GM19438 (cell line): ENCODE measurements at regions not wholly inside any gene's neighbourhood (a gene's known extent, or its start where the extent isn't known, plus 50 kb on each side); places are given as distances from the start of the nearest gene placed in this dataset.
A peak's percentile ranks its signal among the peaks of the same experiment; 100 is the strongest.

Experiments
- ATAC-seq: cut with Tn5 transposase; IDR thresholded peaks from one replicate; pipeline ENCODE4 v1.9.1; 2021; ENCODE audit warnings: low read depth; ENCODE audit not compliant: unreplicated experiment

DNA sequence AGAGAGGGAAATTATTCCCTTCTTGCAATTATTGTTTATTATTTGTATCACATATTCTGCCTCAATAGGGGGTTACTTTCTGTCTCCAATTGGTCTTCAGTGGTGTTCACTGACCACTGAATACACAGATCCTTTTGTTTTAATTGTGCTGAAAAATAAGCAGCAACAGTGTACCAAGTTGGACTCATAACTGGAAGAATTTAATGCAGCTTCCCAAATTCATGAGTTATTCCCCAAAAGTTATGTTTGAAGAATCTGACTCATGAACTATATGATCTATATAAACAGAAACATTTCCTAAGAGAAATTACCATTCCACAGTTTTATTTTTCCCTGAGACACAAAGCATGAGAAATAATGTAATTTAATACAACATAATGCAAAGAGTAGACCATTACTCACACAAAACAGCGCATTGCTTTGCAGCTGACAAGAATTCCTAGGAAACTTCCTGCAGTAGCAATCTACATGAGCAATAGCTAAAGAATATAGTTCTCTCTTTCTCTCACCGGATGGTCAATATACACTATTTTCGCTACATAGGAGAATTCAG lies 479.2 kb downstream of the HTR7 start:
- ATAC-seq: no peak

DNA sequence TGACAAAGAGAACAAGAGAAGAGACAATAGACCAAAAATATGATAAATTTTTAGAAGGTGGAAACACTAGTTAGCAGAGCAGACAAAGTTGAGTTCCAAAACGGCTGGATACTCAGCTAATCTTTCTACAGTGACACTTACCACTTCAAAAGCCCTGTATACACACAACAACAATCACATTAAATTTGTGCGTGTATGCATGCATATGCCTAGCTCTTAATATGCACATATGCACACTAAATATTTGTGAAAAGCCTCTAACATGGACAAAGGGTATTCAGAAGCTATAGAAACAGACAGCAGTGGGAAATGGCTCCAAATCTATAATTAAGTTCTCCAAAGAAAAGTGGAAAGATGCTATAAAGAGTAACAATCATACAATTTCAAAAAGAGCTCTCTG lies 476.4 kb downstream of the HTR7 start:
- ATAC-seq: no peak

- ATAC-seq: no peak
Observed at GRCh38 chr10:90389876-90390275, 468.0 kb downstream of the HTR7 start.

DNA sequence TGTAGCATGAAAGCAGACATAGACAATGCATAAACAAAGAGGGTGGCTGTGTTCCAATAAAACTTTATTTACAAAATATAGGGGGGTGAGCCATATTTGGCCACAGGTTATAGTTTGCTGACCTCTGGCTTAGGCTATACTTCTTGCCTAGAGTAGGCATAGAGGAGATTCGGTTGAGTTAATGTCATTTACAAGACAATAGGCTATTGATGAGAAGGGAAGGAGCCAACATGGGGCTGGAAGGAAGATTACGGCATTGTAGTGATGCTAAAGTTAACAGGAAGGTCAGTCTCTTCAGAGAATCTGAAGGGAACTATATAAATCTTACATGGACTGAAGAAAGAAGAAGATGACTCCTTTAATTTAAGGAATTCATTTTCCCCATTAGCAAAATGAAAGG lies 463.5 kb downstream of the HTR7 start:
- no peak for ATAC-seq

DNA sequence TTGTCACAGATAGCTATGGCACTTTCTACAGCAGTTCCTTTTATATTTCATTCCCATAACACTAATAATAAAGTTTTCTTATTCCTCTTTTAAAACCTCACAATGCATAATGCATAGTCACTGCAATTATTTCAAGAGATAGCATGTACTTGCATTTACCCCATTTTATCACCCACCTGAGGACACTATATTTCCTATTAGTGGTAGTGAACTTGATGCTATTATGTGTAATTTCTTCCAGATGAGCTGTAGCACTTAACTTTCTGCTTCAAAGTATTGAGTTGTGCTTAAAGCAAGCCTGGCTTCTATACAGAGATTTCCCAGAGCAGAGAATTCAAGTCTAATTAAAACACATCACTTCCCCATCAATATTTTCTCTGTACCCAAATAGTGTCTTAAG lies 461.1 kb downstream of the HTR7 start:
- ATAC-seq: no peak

DNA sequence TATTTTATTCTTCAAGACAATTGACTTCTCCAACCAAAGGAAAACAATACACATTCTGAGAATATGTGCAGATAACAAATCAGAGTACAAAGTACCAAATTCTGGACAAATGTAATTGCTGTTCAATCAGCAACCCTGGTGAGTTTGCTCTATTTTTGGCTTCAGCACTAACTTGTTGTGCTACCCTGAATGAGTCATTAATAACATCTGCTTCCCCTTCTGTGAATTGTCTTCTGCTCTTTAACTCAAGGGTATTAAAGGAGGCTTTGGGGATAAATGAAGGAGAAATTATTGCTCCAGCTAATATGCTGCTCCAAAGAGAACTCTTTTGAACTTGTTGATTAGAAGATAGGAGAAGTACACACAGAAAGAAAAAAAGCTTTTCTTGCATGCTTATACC lies 459.3 kb downstream of the HTR7 start:
- ATAC-seq: no peak

- ATAC-seq: no peak
Observed at GRCh38 chr10:90399782-90400181, 458.1 kb downstream of the HTR7 start.

- ATAC-seq: no peak
Observed at GRCh38 chr10:90403211-90404000, 454.4 kb downstream of the HTR7 start.

GRCh38 chr10:90407131-90407530 lies 450.7 kb downstream of the HTR7 start:
- no peak for ATAC-seq

- no peak for ATAC-seq
Observed at GRCh38 chr10:90407851-90408250, 450.0 kb downstream of the HTR7 start.

DNA sequence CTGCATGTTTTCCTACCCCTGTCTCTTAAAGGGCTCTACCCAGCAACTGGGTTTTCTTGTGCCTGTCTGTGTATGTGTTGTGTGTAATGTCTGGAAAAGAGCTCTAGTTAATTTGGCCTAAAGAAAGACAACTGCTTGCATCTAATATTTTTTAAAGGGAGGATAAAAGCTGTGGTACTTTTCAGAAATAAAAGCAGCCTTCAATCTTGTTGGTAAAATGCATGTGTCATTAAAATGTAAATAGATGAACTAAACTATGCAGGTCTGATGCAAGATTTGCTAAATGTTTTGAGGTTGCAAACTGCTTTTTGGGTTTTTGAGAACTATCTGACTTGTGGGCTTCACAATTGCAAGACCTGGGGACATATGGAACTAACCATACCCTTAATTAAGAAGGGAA lies 445.3 kb downstream of the HTR7 start:
- ATAC-seq: no peak

DNA sequence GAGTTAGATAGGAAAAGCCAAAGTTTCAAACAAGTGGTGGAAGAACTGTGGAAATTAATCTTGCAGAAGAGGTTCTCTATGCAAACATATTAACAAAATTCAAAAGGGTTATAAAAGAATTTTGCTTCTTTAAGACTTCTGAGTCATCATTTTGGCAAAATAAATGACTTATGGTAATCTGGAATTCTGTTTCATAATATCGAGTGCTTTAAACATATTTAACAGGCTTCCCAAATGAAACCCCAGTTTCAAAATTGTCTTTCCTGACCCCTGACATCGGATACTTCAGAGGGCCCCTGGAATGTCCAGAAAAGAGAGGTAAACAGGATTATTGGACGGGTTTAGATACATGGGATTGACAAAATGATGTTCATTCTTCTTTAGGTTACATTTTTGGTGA lies 444.6 kb downstream of the HTR7 start:
- ATAC-seq: no peak

- no peak for ATAC-seq
Observed at GRCh38 chr10:90414926-90415325, 442.9 kb downstream of the HTR7 start.

DNA sequence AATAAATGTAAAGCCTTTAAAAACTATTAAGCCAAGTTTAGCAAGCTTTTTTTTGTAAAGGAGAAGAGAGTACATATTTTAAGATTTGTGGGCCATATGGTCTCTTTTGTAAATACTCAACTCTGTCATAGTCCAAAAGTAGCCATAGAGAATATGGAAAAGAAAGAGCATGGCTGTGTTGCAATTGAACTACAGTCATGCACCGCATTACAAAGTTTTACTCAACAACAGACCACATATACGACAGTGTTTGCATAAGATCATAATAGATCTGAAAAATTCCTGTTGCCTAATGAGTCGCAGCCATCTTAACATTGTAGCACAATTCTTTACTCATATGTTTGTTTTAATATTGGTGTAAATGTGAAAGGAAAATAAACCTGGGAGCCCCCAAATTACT lies 440.8 kb downstream of the HTR7 start:
- no peak for ATAC-seq

GRCh38 chr10:90417476-90418210 lies 440.2 kb downstream of the HTR7 start:
- ATAC-seq: no peak

GRCh38 chr10:90418869-90419652 lies 438.8 kb downstream of the HTR7 start:
- ATAC-seq: no peak

- peak; percentile 81 for ATAC-seq
Observed at GRCh38 chr10:90420637-90421318, 437.1 kb downstream of the HTR7 start.

- ATAC-seq: no peak
Observed at GRCh38 chr10:90421874-90422273, 436.0 kb downstream of the HTR7 start.

DNA sequence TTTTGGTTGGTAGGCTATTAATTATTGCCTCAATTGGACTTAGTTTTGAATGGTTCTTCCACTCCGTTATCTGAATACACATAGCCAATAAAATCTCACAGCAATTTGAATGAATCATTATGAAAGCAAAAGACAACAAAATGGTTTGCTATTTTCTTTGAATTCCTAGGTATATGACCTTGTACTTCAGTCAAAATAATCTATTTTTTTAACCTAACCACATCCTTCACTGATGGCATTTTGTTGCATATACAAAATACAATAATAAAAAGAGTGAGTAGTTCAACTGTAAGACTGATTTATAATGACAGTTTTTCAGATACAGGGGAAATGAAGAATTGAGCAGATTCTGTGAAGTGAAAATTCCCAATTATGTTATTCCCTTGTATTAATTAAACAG lies 433.1 kb downstream of the HTR7 start:
- no peak for ATAC-seq

DNA sequence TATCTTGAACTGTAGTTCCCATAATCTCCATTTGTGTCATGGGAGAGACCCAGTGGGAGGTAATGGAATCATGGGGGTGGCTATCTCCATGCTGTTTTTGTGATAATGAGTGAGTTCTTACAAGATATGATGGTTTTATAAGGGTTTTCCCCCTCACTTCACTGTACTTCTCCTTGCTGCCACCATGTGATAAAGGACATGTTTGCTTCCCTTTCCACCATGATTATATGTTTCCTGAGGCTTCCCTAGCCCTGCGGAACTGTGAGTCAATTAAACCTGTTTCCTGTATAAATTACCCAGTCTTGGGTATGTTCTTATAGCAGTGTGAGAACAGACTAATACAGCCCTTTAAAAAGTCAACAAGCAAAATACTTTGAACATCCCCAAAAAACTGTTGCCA lies 427.7 kb downstream of the HTR7 start:
- ATAC-seq: no peak

DNA sequence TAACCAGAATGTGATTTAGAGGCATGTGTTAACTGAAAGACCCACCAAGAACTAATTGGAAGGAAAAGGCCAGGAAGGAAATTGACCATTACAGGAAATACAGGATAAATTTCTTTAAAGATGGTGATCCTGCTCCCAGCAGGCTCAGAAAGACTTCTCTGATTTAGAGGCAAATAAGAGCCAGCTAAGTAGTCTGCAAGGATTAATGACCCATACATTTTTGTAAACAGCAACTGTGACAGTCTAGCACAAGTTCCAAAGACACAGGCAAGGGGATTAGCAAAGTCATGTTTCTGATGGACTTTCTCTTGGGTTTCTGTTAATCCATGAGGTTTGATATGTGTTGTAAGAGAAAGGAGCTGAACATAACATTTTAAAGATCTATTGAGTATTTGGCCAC lies 425.0 kb downstream of the HTR7 start:
- no peak for ATAC-seq
